ENCODE measurements at regions not wholly inside any gene's neighbourhood (a gene's known extent, or its start where the extent isn't known, plus 50 kb on each side); places are given as distances from the start of the nearest gene placed in this dataset.

DNA sequence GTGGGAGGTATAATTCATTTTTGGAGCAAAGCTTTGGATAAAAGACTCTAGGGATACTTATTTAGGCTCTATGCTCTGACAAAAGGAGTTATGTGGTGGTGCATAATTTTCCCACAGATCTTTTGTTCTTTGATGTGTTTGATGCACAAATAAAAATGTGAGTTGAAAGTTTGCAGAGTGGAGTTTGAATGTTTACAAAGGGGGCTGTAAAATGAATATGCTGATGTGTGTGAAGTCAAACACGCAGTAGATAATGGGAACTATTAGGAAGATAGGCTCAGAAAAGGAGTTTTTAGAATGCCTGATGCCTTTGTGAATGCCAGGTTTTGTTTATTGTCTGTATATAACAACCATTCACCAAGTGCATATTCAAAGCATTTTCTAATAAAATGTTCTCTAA lies 545.0 kb upstream of the EPHA7 start:
- H3K9me3 ChIP-seq (replicated peaks; ENCODE audit: insufficient read depth, low read length), result no peaks in the 10 kb centered on the region
- H3F3A ChIP-seq (ENCODE audit: insufficient read depth, low read length), result no peaks in the 10 kb centered on the region
- no peak overlapping the region for H3K27ac ChIP-seq (ENCODE audit: low read length)
- no peaks in the 10 kb centered on the region for H4K20me1 ChIP-seq (ENCODE audit: insufficient read depth, low read length)
- H3K36me3 ChIP-seq (replicated peaks; ENCODE audit: insufficient read depth, low read length), result no peaks in the 10 kb centered on the region
- no peaks in the 10 kb centered on the region for H3K27me3 ChIP-seq (replicated peaks; ENCODE audit: insufficient read depth, low read length)
- H3K4me1 ChIP-seq (ENCODE audit: low read length), result no peaks in the 10 kb centered on the region
- TF ChIP-seq EZH2 (optimal IDR thresholded peaks at IDR 0.05; ENCODE audit: low read depth, low read length) (no peak), EZH2phosphoT487 (IDR thresholded peaks at IDR 0.05; ENCODE audit: low read length) (no peak)
- TF ChIP-seq, protein P1, sequence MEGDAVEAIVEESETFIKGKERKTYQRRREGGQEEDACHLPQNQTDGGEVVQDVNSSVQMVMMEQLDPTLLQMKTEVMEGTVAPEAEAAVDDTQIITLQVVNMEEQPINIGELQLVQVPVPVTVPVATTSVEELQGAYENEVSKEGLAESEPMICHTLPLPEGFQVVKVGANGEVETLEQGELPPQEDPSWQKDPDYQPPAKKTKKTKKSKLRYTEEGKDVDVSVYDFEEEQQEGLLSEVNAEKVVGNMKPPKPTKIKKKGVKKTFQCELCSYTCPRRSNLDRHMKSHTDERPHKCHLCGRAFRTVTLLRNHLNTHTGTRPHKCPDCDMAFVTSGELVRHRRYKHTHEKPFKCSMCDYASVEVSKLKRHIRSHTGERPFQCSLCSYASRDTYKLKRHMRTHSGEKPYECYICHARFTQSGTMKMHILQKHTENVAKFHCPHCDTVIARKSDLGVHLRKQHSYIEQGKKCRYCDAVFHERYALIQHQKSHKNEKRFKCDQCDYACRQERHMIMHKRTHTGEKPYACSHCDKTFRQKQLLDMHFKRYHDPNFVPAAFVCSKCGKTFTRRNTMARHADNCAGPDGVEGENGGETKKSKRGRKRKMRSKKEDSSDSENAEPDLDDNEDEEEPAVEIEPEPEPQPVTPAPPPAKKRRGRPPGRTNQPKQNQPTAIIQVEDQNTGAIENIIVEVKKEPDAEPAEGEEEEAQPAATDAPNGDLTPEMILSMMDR (IDR thresholded peaks at IDR 0.05; ENCODE audit: low read length), result no peak
- no peaks in the 10 kb centered on the region for H3K9me2 ChIP-seq (replicated peaks; ENCODE audit: insufficient read depth, low read length)
- no peak overlapping the region for H3K4me2 ChIP-seq (ENCODE audit: low read depth, low read length)
- no peaks in the 10 kb centered on the region for H3K79me2 ChIP-seq (ENCODE audit: low read length)
- no peak for DNase-seq
- H3K4me3 ChIP-seq (ENCODE audit: low read length), result no peak overlapping the region
- no peak overlapping the region for H2AFZ ChIP-seq (ENCODE audit: low read length)
- no peak overlapping the region for H3K9ac ChIP-seq (ENCODE audit: low read length)

GRCh38 chr6:93962566-93962965 lies 543.2 kb upstream of the EPHA7 start:
- Histone ChIP-seq H3K36me3 (replicated peaks; ENCODE audit: insufficient read depth, low read length) (no peaks in the 10 kb centered on the region), H3K4me3 (ENCODE audit: low read length) (no peak overlapping the region), H3K9me2 (replicated peaks; ENCODE audit: insufficient read depth, low read length) (no peaks in the 10 kb centered on the region), H4K20me1 (ENCODE audit: insufficient read depth, low read length) (no peaks in the 10 kb centered on the region), H3K4me1 (ENCODE audit: low read length) (no peaks in the 10 kb centered on the region), H3K9me3 (replicated peaks; ENCODE audit: insufficient read depth, low read length) (no peaks in the 10 kb centered on the region), H3K4me2 (ENCODE audit: low read depth, low read length) (no peak overlapping the region), H3F3A (ENCODE audit: insufficient read depth, low read length) (no peaks in the 10 kb centered on the region), H3K27me3 (replicated peaks; ENCODE audit: insufficient read depth, low read length) (no peaks in the 10 kb centered on the region), H3K9ac (ENCODE audit: low read length) (no peak overlapping the region), H2AFZ (ENCODE audit: low read length) (no peak overlapping the region), H3K79me2 (ENCODE audit: low read length) (no peaks in the 10 kb centered on the region), H3K27ac (ENCODE audit: low read length) (no peak overlapping the region)
- TF ChIP-seq EZH2 (optimal IDR thresholded peaks at IDR 0.05; ENCODE audit: low read depth, low read length) (no peak), EZH2phosphoT487 (IDR thresholded peaks at IDR 0.05; ENCODE audit: low read length) (no peak)
- TF ChIP-seq, protein P1 (IDR thresholded peaks at IDR 0.05; ENCODE audit: low read length), result no peak
- no peak for DNase-seq

DNA sequence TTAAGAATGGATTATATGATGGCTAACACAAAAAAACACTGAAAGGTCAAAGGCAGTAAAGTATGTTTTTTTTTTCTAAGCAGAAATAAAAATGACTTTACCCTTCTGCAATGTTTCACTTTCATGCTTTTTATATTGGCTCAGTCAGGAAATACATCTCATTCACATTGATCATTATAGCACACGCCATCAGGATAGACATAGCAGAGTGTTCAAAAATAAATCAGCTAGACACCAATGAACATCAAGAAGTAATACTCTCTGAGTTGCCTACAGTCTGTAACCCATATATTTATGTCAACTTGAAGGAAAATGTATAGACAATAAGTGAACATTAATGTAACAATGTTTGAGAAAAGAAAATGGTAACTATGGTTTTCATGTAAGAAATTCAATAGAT lies 535.2 kb upstream of the EPHA7 start:
- Histone ChIP-seq H2AFZ (ENCODE audit: low read length) (no peak overlapping the region), H3K9ac (ENCODE audit: low read length) (no peak overlapping the region), H3K9me3 (replicated peaks; ENCODE audit: insufficient read depth, low read length) (no peaks in the 10 kb centered on the region), H3F3A (ENCODE audit: insufficient read depth, low read length) (no peaks in the 10 kb centered on the region), H4K20me1 (ENCODE audit: insufficient read depth, low read length) (no peaks in the 10 kb centered on the region), H3K79me2 (ENCODE audit: low read length) (no peaks in the 10 kb centered on the region), H3K27me3 (replicated peaks; ENCODE audit: insufficient read depth, low read length) (no peaks in the 10 kb centered on the region), H3K4me3 (ENCODE audit: low read length) (no peak overlapping the region), H3K4me1 (ENCODE audit: low read length) (no peaks in the 10 kb centered on the region), H3K27ac (ENCODE audit: low read length) (no peak overlapping the region), H3K4me2 (ENCODE audit: low read depth, low read length) (no peak overlapping the region), H3K9me2 (replicated peaks; ENCODE audit: insufficient read depth, low read length) (no peaks in the 10 kb centered on the region), H3K36me3 (replicated peaks; ENCODE audit: insufficient read depth, low read length) (no peaks in the 10 kb centered on the region)
- TF ChIP-seq EZH2 (optimal IDR thresholded peaks at IDR 0.05; ENCODE audit: low read depth, low read length) (no peak), EZH2phosphoT487 (IDR thresholded peaks at IDR 0.05; ENCODE audit: low read length) (no peak)
- TF ChIP-seq, protein P1 (IDR thresholded peaks at IDR 0.05; ENCODE audit: low read length), result no peak
- no peak for DNase-seq

Measured in MM.1S (cell line).